ENCODE measurements at regions not wholly inside any gene's neighbourhood (a gene's known extent, or its start where the extent isn't known, plus 50 kb on each side); places are given as distances from the start of the nearest gene placed in this dataset.
A peak's percentile ranks its signal among the peaks of the same experiment; 100 is the strongest.

- WGBS, result 94% methylated on average over 13 of the region's 13 CpGs
- H3K4me1 ChIP-seq (ENCODE audit: control insufficient read depth in 2 of 2, insufficient read depth in 2 of 2, low read length in 2 of 2), result no peaks in the 10 kb centered on the region
- DNase-seq (ENCODE audit: low read depth in 6 of 9, low spot score in 9 of 9), result no peak
- H3K36me3 ChIP-seq (ENCODE audit: control insufficient read depth in 2 of 2, insufficient read depth in 2 of 2, low read length in 1 of 2), result no peaks in the 10 kb centered on the region
- no peaks in the 10 kb centered on the region for H3K27me3 ChIP-seq (ENCODE audit: control insufficient read depth in 2 of 2, insufficient read depth in 1 of 2, low read length in 1 of 2)
- no peak overlapping the region for H3K4me3 ChIP-seq (ENCODE audit: low read length in 2 of 2)
- H3K27ac ChIP-seq (ENCODE audit: low read depth in 1 of 2, low read length in 1 of 2), result no peak overlapping the region
- H3K9me3 ChIP-seq (ENCODE audit: control insufficient read depth in 2 of 2, insufficient read depth in 1 of 2, low read length in 1 of 2), result no peaks in the 10 kb centered on the region
Observed at GRCh38 chr9:113796646-113797426, 79.3 kb upstream of the ZNF618 start.

- H3K27me3 ChIP-seq (ENCODE audit: control insufficient read depth in 2 of 2, insufficient read depth in 1 of 2, low read length in 1 of 2), result no peaks in the 10 kb centered on the region
- no peaks in the 10 kb centered on the region for H3K9me3 ChIP-seq (ENCODE audit: control insufficient read depth in 2 of 2, insufficient read depth in 1 of 2, low read length in 1 of 2)
- WGBS, result 94% methylated on average over 13 of the region's 13 CpGs
- H3K27ac ChIP-seq (ENCODE audit: low read depth in 1 of 2, low read length in 1 of 2), result no peak overlapping the region
- no peaks in the 10 kb centered on the region for H3K36me3 ChIP-seq (ENCODE audit: control insufficient read depth in 2 of 2, insufficient read depth in 2 of 2, low read length in 1 of 2)
- DNase-seq (ENCODE audit: low read depth in 6 of 9, low spot score in 9 of 9), result no peak
- no peak overlapping the region for H3K4me3 ChIP-seq (ENCODE audit: low read length in 2 of 2)
- H3K4me1 ChIP-seq (ENCODE audit: control insufficient read depth in 2 of 2, insufficient read depth in 2 of 2, low read length in 2 of 2), result no peaks in the 10 kb centered on the region
Observed at GRCh38 chr9:113798062-113799030, 77.8 kb upstream of the ZNF618 start.

- Histone ChIP-seq H3K4me3 (ENCODE audit: low read length in 2 of 2) (no peak overlapping the region), H3K27me3 (ENCODE audit: control insufficient read depth in 2 of 2, insufficient read depth in 1 of 2, low read length in 1 of 2) (no peaks in the 10 kb centered on the region), H3K4me1 (ENCODE audit: control insufficient read depth in 2 of 2, insufficient read depth in 2 of 2, low read length in 2 of 2) (no peaks in the 10 kb centered on the region), H3K27ac (ENCODE audit: low read depth in 1 of 2, low read length in 1 of 2) (no peak overlapping the region), H3K36me3 (ENCODE audit: control insufficient read depth in 2 of 2, insufficient read depth in 2 of 2, low read length in 1 of 2) (no peaks in the 10 kb centered on the region), H3K9me3 (ENCODE audit: control insufficient read depth in 2 of 2, insufficient read depth in 1 of 2, low read length in 1 of 2) (no peaks in the 10 kb centered on the region)
- DNase-seq (ENCODE audit: low read depth in 6 of 9, low spot score in 9 of 9), result no peak
- WGBS, result 97% methylated on average over 2 of the region's 2 CpGs
Observed at GRCh38 chr9:113800276-113800675, 75.8 kb upstream of the ZNF618 start.

- no peak overlapping the region for H3K27ac ChIP-seq (ENCODE audit: low read depth in 1 of 2, low read length in 1 of 2)
- H3K9me3 ChIP-seq (ENCODE audit: control insufficient read depth in 2 of 2, insufficient read depth in 1 of 2, low read length in 1 of 2), result no peaks in the 10 kb centered on the region
- no peaks in the 10 kb centered on the region for H3K4me1 ChIP-seq (ENCODE audit: control insufficient read depth in 2 of 2, insufficient read depth in 2 of 2, low read length in 2 of 2)
- DNase-seq (ENCODE audit: low read depth in 6 of 9, low spot score in 9 of 9), result no peak
- WGBS, result 59% methylated on average over 8 of the region's 8 CpGs
- no peak overlapping the region for H3K4me3 ChIP-seq (ENCODE audit: low read length in 2 of 2)
- H3K27me3 ChIP-seq (ENCODE audit: control insufficient read depth in 2 of 2, insufficient read depth in 1 of 2, low read length in 1 of 2), result no peaks in the 10 kb centered on the region
- H3K36me3 ChIP-seq (ENCODE audit: control insufficient read depth in 2 of 2, insufficient read depth in 2 of 2, low read length in 1 of 2), result no peaks in the 10 kb centered on the region
Observed at GRCh38 chr9:113803811-113804589, 72.1 kb upstream of the ZNF618 start.

- no peak overlapping the region for H3K27ac ChIP-seq (ENCODE audit: low read depth in 1 of 2, low read length in 1 of 2)
- H3K27me3 ChIP-seq (ENCODE audit: control insufficient read depth in 2 of 2, insufficient read depth in 1 of 2, low read length in 1 of 2), result no peaks in the 10 kb centered on the region
- no peaks in the 10 kb centered on the region for H3K36me3 ChIP-seq (ENCODE audit: control insufficient read depth in 2 of 2, insufficient read depth in 2 of 2, low read length in 1 of 2)
- H3K4me1 ChIP-seq (ENCODE audit: control insufficient read depth in 2 of 2, insufficient read depth in 2 of 2, low read length in 2 of 2), result no peaks in the 10 kb centered on the region
- DNase-seq (ENCODE audit: low read depth in 6 of 9, low spot score in 9 of 9), result no peak
- H3K9me3 ChIP-seq (ENCODE audit: control insufficient read depth in 2 of 2, insufficient read depth in 1 of 2, low read length in 1 of 2), result no peaks in the 10 kb centered on the region
- WGBS, result 97% methylated on average over 9 of the region's 9 CpGs
- H3K4me3 ChIP-seq (ENCODE audit: low read length in 2 of 2), result no peak overlapping the region
Observed at GRCh38 chr9:113805486-113806132, 70.5 kb upstream of the ZNF618 start.

GRCh38 chr9:113807173-113808061, 68.7 kb upstream of the ZNF618 start:
- 38% methylated on average over 15 of the region's 15 CpGs for WGBS
- H3K4me3 ChIP-seq (ENCODE audit: low read length in 2 of 2), result no peak overlapping the region
- DNase-seq (ENCODE audit: low read depth in 6 of 9, low spot score in 9 of 9), result peak in 7 of 9 donors; percentile 4 to 51 (median 26)
- no peak overlapping the region for H3K27ac ChIP-seq (ENCODE audit: low read depth in 1 of 2, low read length in 1 of 2)
- no peaks in the 10 kb centered on the region for H3K27me3 ChIP-seq (ENCODE audit: control insufficient read depth in 2 of 2, insufficient read depth in 1 of 2, low read length in 1 of 2)
- no peaks in the 10 kb centered on the region for H3K36me3 ChIP-seq (ENCODE audit: control insufficient read depth in 2 of 2, insufficient read depth in 2 of 2, low read length in 1 of 2)
- no peaks in the 10 kb centered on the region for H3K4me1 ChIP-seq (ENCODE audit: control insufficient read depth in 2 of 2, insufficient read depth in 2 of 2, low read length in 2 of 2)
- H3K9me3 ChIP-seq (ENCODE audit: control insufficient read depth in 2 of 2, insufficient read depth in 1 of 2, low read length in 1 of 2), result no peaks in the 10 kb centered on the region

- H3K27ac ChIP-seq (ENCODE audit: low read depth in 1 of 2, low read length in 1 of 2), result no peak overlapping the region
- H3K36me3 ChIP-seq (ENCODE audit: control insufficient read depth in 2 of 2, insufficient read depth in 2 of 2, low read length in 1 of 2), result no peaks in the 10 kb centered on the region
- H3K9me3 ChIP-seq (ENCODE audit: control insufficient read depth in 2 of 2, insufficient read depth in 1 of 2, low read length in 1 of 2), result no peaks in the 10 kb centered on the region
- DNase-seq (ENCODE audit: low read depth in 6 of 9, low spot score in 9 of 9), result no peak
- H3K4me3 ChIP-seq (ENCODE audit: low read length in 2 of 2), result no peak overlapping the region
- no peaks in the 10 kb centered on the region for H3K4me1 ChIP-seq (ENCODE audit: control insufficient read depth in 2 of 2, insufficient read depth in 2 of 2, low read length in 2 of 2)
- 84% methylated on average over 10 of the region's 10 CpGs for WGBS
- H3K27me3 ChIP-seq (ENCODE audit: control insufficient read depth in 2 of 2, insufficient read depth in 1 of 2, low read length in 1 of 2), result no peaks in the 10 kb centered on the region
Observed at GRCh38 chr9:113808391-113809358, 67.4 kb upstream of the ZNF618 start.

All from thymus (tissue), 11 donors.